GM21515 (cell line): ENCODE measurements at regions not wholly inside any gene's neighbourhood (a gene's known extent, or its start where the extent isn't known, plus 50 kb on each side); places are given as distances from the start of the nearest gene placed in this dataset.
"Not testable (repeated sequence)": the region's sequence is repeated elsewhere in the genome, so short reads cannot be mapped to it uniquely, and the experiment has no call there.

Source experiments
- ATAC-seq: cut with Tn5 transposase; IDR thresholded peaks from one replicate; pipeline ENCODE4 v1.9.1; 2021; ENCODE audit not compliant: unreplicated experiment

DNA sequence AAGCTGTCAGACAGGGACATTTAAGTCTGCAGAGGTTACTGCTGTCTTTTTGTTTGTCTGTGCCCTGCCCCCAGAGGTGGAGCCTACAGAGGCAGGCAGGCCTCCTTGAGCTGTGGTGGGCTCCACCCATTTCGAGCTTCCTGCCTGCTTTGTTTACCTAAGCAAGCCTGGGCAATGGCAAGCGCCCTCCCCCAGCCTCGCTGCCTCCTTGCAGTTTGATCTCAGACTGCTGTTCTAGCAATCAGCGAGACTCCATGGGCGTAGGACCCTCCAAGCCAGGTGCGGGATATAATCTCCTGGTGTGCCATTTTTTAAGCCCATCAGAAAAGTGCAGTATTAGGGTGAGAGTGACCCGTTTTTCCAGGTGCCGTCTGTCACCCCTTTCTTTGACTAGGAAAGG lies 53.6 kb upstream of the EDA2R start:
- not testable (repeated sequence) for ATAC-seq
